Thymus (tissue), 11 donors: ENCODE measurements at regions not wholly inside any gene's neighbourhood (a gene's known extent, or its start where the extent isn't known, plus 50 kb on each side); places are given as distances from the start of the nearest gene placed in this dataset.

Source experiments
- DNase-seq, 9 donors: peaks; one replicate each; pipeline ENCODE4 v3.0.0-alpha.2; 2013; ENCODE audit warnings: low spot score in 9 of 9, low read depth in 6 of 9, missing footprints in 1 of 9
- H3K27ac ChIP-seq, 2 donors: one replicate each; pipeline ENCODE4 v1.5.1; 2013; ENCODE audit warnings: control low read depth in 1 of 2, low read depth in 1 of 2, low read length in 1 of 2, mild to moderate bottlenecking in 1 of 2, moderate library complexity in 1 of 2
- H3K27me3 ChIP-seq, 2 donors: one replicate each; pipeline ENCODE4 v1.5.1; 2013; ENCODE audit warnings: low read length in 1 of 2; ENCODE audit not compliant: control insufficient read depth in 2 of 2, insufficient read depth in 1 of 2
- H3K36me3 ChIP-seq, 2 donors: one replicate each; pipeline ENCODE4 v1.5.1; 2013; ENCODE audit warnings: low read length in 1 of 2, mild to moderate bottlenecking in 1 of 2, moderate library complexity in 1 of 2; ENCODE audit not compliant: control insufficient read depth in 2 of 2, insufficient read depth in 2 of 2
- H3K4me1 ChIP-seq, 2 donors: one replicate each; pipeline ENCODE4 v1.5.1; 2013; ENCODE audit warnings: low read length in 2 of 2; ENCODE audit not compliant: control insufficient read depth in 2 of 2, insufficient read depth in 2 of 2
- H3K4me3 ChIP-seq, 2 donors: one replicate each; pipeline ENCODE4 v1.5.1; 2013; ENCODE audit warnings: low read length in 2 of 2, control low read depth in 1 of 2, mild to moderate bottlenecking in 1 of 2
- H3K9me3 ChIP-seq, 2 donors: one replicate each; pipeline ENCODE4 v1.5.1; 2013; ENCODE audit warnings: low read length in 1 of 2, mild to moderate bottlenecking in 1 of 2; ENCODE audit not compliant: control insufficient read depth in 2 of 2, insufficient read depth in 1 of 2
- WGBS: extraction: QIAGEN DNeasy Blood & Tissue Kit; methylation state at CpG from one replicate; pipeline ENCODE4 v1.1.7; 2013; 5-methylcytosine and 5-hydroxymethylcytosine counted together
- donor health status: healthy.

GRCh38 chr5:112472614-112473013 is 53.5 kb upstream of the EPB41L4A start:
- Histone ChIP-seq H3K27ac (no peak overlapping the region), H3K36me3 (no peaks in the 10 kb centered on the region), H3K9me3 (no peaks in the 10 kb centered on the region), H3K4me3 (no peak overlapping the region), H3K27me3 (no peaks in the 10 kb centered on the region), H3K4me1 (no peaks in the 10 kb centered on the region)
- DNase-seq, result no peak
- 71% methylated on average over 6 of the region's 6 CpGs for WGBS

GRCh38 chr5:112473989-112474388 is 54.9 kb upstream of the EPB41L4A start:
- 93% methylated on average over 5 of the region's 5 CpGs for WGBS
- Histone ChIP-seq H3K27ac (no peak overlapping the region), H3K4me1 (no peaks in the 10 kb centered on the region), H3K9me3 (no peaks in the 10 kb centered on the region), H3K27me3 (no peaks in the 10 kb centered on the region), H3K36me3 (no peaks in the 10 kb centered on the region), H3K4me3 (no peak overlapping the region)
- DNase-seq, result no peak

GRCh38 chr5:112475747-112476365 is 56.8 kb upstream of the EPB41L4A start:
- WGBS, result 95% methylated on average over 3 of the region's 3 CpGs
- no peak overlapping the region for H3K4me3 ChIP-seq

GRCh38 chr5:112479418-112479817 is 60.3 kb upstream of the EPB41L4A start:
- no peaks in the 10 kb centered on the region for H3K4me1 ChIP-seq
- no peaks in the 10 kb centered on the region for H3K9me3 ChIP-seq
- no peak overlapping the region for H3K27ac ChIP-seq
- H3K27me3 ChIP-seq, result no peaks in the 10 kb centered on the region
- H3K36me3 ChIP-seq, result no peaks in the 10 kb centered on the region
- WGBS, result 90% methylated on average over 1 of the region's 1 CpG
- no peak for DNase-seq
- no peak overlapping the region for H3K4me3 ChIP-seq

More at GRCh38 chr5:112475747-112476365, 56.8 kb upstream of the EPB41L4A start:
- H3K4me1 ChIP-seq, result no peaks in the 10 kb centered on the region
- no peaks in the 10 kb centered on the region for H3K9me3 ChIP-seq
- no peaks in the 10 kb centered on the region for H3K36me3 ChIP-seq
- no peak overlapping the region for H3K27ac ChIP-seq
- H3K27me3 ChIP-seq, result no peaks in the 10 kb centered on the region
- DNase-seq, result no peak

- no peaks in the 10 kb centered on the region for H3K36me3 ChIP-seq
- H3K4me1 ChIP-seq, result no peaks in the 10 kb centered on the region
- H3K27ac ChIP-seq, result no peak overlapping the region
- no peaks in the 10 kb centered on the region for H3K27me3 ChIP-seq
- DNase-seq, result no peak
- no peak overlapping the region for H3K4me3 ChIP-seq
- H3K9me3 ChIP-seq, result no peaks in the 10 kb centered on the region
These were observed 61.4 kb upstream of the EPB41L4A start for GRCh38 chr5:112480501-112480900.

- 90% methylated on average over 2 of the region's 2 CpGs for WGBS
- Histone ChIP-seq H3K27me3 (no peaks in the 10 kb centered on the region), H3K36me3 (no peaks in the 10 kb centered on the region), H3K27ac (no peak overlapping the region), H3K4me1 (no peaks in the 10 kb centered on the region), H3K9me3 (no peaks in the 10 kb centered on the region), H3K4me3 (no peak overlapping the region)
- DNase-seq, result no peak
These were observed 64.6 kb upstream of the EPB41L4A start for GRCh38 chr5:112483704-112484103.

- WGBS, result 64% methylated on average over 2 of the region's 2 CpGs
- H3K36me3 ChIP-seq, result no peaks in the 10 kb centered on the region
- no peaks in the 10 kb centered on the region for H3K4me1 ChIP-seq
- H3K27ac ChIP-seq, result no peak overlapping the region
- no peaks in the 10 kb centered on the region for H3K27me3 ChIP-seq
- no peak for DNase-seq
- H3K4me3 ChIP-seq, result no peak overlapping the region
- no peaks in the 10 kb centered on the region for H3K9me3 ChIP-seq
These were observed 66.9 kb upstream of the EPB41L4A start for GRCh38 chr5:112485934-112486355.

- Histone ChIP-seq H3K4me1 (no peaks in the 10 kb centered on the region), H3K4me3 (no peak overlapping the region), H3K27me3 (no peaks in the 10 kb centered on the region), H3K27ac (no peak overlapping the region), H3K9me3 (no peaks in the 10 kb centered on the region), H3K36me3 (no peaks in the 10 kb centered on the region)
- no peak for DNase-seq
- 83% methylated on average over 5 of the region's 5 CpGs for WGBS
These were observed 72.2 kb upstream of the EPB41L4A start for GRCh38 chr5:112491257-112491656.

- no peaks in the 10 kb centered on the region for H3K9me3 ChIP-seq
- H3K4me3 ChIP-seq, result no peak overlapping the region
- no peaks in the 10 kb centered on the region for H3K36me3 ChIP-seq
- no peaks in the 10 kb centered on the region for H3K4me1 ChIP-seq
- H3K27ac ChIP-seq, result no peak overlapping the region
- 39% methylated on average over 7 of the region's 7 CpGs for WGBS
- peak in 3 of 9 donors; percentile 2 to 29 (median 4) for DNase-seq
- no peaks in the 10 kb centered on the region for H3K27me3 ChIP-seq
These were observed 73.2 kb upstream of the EPB41L4A start for GRCh38 chr5:112492291-112492690.
